ENCODE measurements at regions not wholly inside any gene's neighbourhood (a gene's known extent, or its start where the extent isn't known, plus 50 kb on each side); places are given as distances from the start of the nearest gene placed in this dataset.

GRCh38 chr3:30204126-30204525 lies 402.3 kb upstream of the TGFBR2 start:
- TF ChIP-seq CTCF (IDR thresholded peaks at IDR 0.05) (no peak), POLR2AphosphoS5 (IDR thresholded peaks at IDR 0.05) (no peak), POLR2A (IDR thresholded peaks at IDR 0.05) (no peak), EP300 (IDR thresholded peaks at IDR 0.05) (no peak)
